ENCODE measurements at regions not wholly inside any gene's neighbourhood (a gene's known extent, or its start where the extent isn't known, plus 50 kb on each side); places are given as distances from the start of the nearest gene placed in this dataset.

- Histone ChIP-seq H3K27ac (peak overlapping the region in 1 of 21 experiments; percentile 54), H3K4me3 (no peak overlapping the region)
These were observed 163.4 kb upstream of the CD180 start for GRCh38 chr5:67360047-67360446.

- Histone ChIP-seq H3K4me3 (no peak overlapping the region), H3K27ac (no peak overlapping the region)
These were observed 161.6 kb upstream of the CD180 start for GRCh38 chr5:67358186-67358585.

- Histone ChIP-seq H3K4me3 (no peak overlapping the region), H3K27ac (no peak overlapping the region)
These were observed 158.6 kb upstream of the CD180 start for GRCh38 chr5:67355120-67355713.

GRCh38 chr5:67353500-67354450, 157.2 kb upstream of the CD180 start:
- no peak overlapping the region for H3K4me3 ChIP-seq
- peak overlapping the region in 3 of 21 experiments; percentile 18 to 54 (median 49) for H3K27ac ChIP-seq

- H3K27ac ChIP-seq: peak overlapping the region in 13 of 21 experiments; percentile 16 to 69 (median 48)
- H3K4me3 ChIP-seq: no peak overlapping the region
These were observed 154.1 kb upstream of the CD180 start for GRCh38 chr5:67350618-67351201.

GRCh38 chr5:67350185-67350584, 153.6 kb upstream of the CD180 start:
- no peak overlapping the region for H3K4me3 ChIP-seq
- peak overlapping the region in 14 of 21 experiments; percentile 3 to 69 (median 42) for H3K27ac ChIP-seq

GRCh38 chr5:67347821-67348220, 151.2 kb upstream of the CD180 start:
- no peak overlapping the region for H3K4me3 ChIP-seq

GRCh38 chr5:67346611-67347010, 150.0 kb upstream of the CD180 start:
- Histone ChIP-seq H3K4me3 (no peak overlapping the region), H3K27ac (no peak overlapping the region)

More at GRCh38 chr5:67347821-67348220, 151.2 kb upstream of the CD180 start:
- H3K27ac ChIP-seq: no peak overlapping the region

- H3K27ac ChIP-seq: no peak overlapping the region
- H3K4me3 ChIP-seq: no peak overlapping the region
These were observed 148.3 kb upstream of the CD180 start for GRCh38 chr5:67344870-67345269.

- no peak overlapping the region for H3K27ac ChIP-seq
- H3K4me3 ChIP-seq: no peak overlapping the region
These were observed 147.2 kb upstream of the CD180 start for GRCh38 chr5:67343835-67344234.

- no peak overlapping the region for H3K27ac ChIP-seq
- no peak overlapping the region for H3K4me3 ChIP-seq
These were observed 144.9 kb upstream of the CD180 start for GRCh38 chr5:67341478-67341877.

GRCh38 chr5:67339219-67339767, 142.7 kb upstream of the CD180 start:
- H3K4me3 ChIP-seq: no peak overlapping the region
- H3K27ac ChIP-seq: no peak overlapping the region

- no peak overlapping the region for H3K27ac ChIP-seq
- H3K4me3 ChIP-seq: no peak overlapping the region
These were observed 141.8 kb upstream of the CD180 start for GRCh38 chr5:67338421-67338820.

GRCh38 chr5:67337751-67338150, 141.2 kb upstream of the CD180 start:
- no peak overlapping the region for H3K27ac ChIP-seq
- H3K4me3 ChIP-seq: no peak overlapping the region

- Histone ChIP-seq H3K27ac (no peak overlapping the region), H3K4me3 (no peak overlapping the region)
These were observed 138.8 kb upstream of the CD180 start for GRCh38 chr5:67335426-67335825.

GRCh38 chr5:67334373-67334772, 137.8 kb upstream of the CD180 start:
- Histone ChIP-seq H3K4me3 (no peak overlapping the region), H3K27ac (no peak overlapping the region)

- H3K27ac ChIP-seq: no peak overlapping the region
These were observed 136.6 kb upstream of the CD180 start for GRCh38 chr5:67333171-67333570.

GRCh38 chr5:67331296-67331925, 134.8 kb upstream of the CD180 start:
- Histone ChIP-seq H3K4me3 (no peak overlapping the region), H3K27ac (no peak overlapping the region)

More at GRCh38 chr5:67333171-67333570, 136.6 kb upstream of the CD180 start:
- no peak overlapping the region for H3K4me3 ChIP-seq

GRCh38 chr5:67319935-67320725, 123.5 kb upstream of the CD180 start:
- no peak overlapping the region for H3K27ac ChIP-seq
- no peak overlapping the region for H3K4me3 ChIP-seq

All from skin epidermis (tissue), 12 donors.